HG03097 (cell line): ENCODE measurements at regions not wholly inside any gene's neighbourhood (a gene's known extent, or its start where the extent isn't known, plus 50 kb on each side); places are given as distances from the start of the nearest gene placed in this dataset.

Experiments
- ATAC-seq: cut with Tn5 transposase; IDR thresholded peaks from one replicate; pipeline ENCODE4 v1.9.1; 2021; ENCODE audit not compliant: unreplicated experiment, low FRiP score

DNA sequence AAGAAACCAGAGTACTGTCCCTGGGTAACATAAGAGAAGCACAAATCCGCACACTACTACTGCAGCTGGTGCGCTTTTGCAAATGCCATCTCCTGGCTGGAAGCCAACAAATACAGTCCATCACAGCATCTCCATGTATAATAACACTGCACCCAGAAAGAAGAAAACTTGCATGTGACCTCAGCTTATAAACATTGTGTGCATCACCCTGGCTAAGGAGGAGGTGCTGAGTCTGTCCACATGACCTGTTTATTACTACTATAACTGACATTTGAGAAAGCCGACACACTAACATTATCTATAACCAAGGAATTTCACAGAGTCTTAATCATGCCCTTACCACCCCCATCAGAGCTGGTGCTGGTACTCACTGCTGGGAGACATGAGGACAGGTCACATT, 516.8 kb downstream of the CFAP47 start:
- no peak for ATAC-seq

GRCh38 chrX:36443007-36443406, 523.5 kb downstream of the CFAP47 start:
- no peak for ATAC-seq

- ATAC-seq, result no peak
These were observed 526.0 kb downstream of the CFAP47 start for GRCh38 chrX:36445566-36445965.

DNA sequence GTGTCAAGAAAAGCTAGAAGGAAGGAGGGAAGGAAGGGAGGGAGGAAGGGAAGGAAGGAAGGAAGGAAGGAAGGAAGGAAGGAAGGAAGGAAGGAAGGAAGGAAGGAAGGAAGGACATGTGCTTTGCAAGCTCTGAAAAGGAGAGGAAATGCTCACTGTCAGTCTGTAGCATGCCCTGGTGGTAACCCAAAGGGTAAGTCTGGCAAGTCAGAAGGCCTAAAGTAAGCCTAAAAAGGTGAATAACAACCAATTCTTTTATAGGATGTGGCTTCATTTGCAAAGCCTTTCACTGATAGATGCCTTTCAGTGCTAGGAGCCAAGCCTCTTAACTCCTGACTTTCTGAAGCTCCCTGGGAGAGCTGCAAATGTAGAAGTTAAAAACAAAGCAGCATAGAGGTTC, 542.6 kb downstream of the CFAP47 start:
- no peak for ATAC-seq

DNA sequence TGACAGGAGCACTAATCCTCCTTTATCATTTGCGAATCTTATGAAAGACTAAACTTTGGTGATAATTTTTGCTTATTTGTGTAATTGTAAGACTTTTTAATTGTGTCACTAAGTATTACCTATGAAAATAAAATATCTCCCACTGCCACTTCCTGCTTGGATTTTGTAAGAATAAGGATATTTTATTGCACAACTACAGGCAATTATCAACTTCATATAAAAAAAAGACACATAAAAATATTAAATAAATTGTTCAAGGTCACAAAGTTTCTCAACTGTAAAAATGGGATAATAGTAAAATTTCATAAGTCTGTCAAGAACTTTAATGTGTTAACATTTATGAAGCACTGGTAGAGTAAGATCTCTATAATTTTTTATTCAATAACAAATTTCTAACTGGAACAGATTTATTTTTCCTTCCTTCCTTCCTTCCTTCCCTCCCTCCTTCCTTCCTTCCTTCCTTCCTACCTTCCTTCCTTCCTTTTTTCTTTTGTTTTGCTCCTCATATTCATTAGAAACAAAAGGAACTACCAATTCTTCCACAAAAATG, 527.6 kb upstream of the FAM47C start:
- ATAC-seq, result no peak

GRCh38 chrX:36501169-36501702, 506.9 kb upstream of the FAM47C start:
- ATAC-seq, result no peak

GRCh38 chrX:36504625-36505024, 503.5 kb upstream of the FAM47C start:
- no peak for ATAC-seq

DNA sequence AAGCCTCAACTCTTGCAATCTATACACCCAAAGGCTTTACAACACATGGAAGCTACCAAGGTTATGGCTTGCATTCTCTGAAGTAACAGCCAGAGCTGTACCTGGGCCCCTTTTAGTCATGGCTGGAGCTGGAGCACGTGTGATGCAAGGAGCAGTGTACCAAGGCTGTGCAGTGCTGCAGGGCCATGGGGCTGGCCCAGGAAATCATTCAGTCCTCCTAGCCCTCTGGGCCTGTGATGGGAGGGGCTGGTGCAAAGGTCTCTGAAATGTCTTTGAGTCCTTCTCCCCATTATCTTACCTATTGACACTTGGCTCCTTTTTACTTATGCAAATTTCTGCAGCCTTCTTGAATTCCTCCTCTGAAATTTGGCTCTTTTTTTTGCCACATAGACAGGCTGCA, 500.1 kb upstream of the FAM47C start:
- ATAC-seq, result no peak

- no peak for ATAC-seq
These were observed 497.4 kb upstream of the FAM47C start for GRCh38 chrX:36510736-36511135.

GRCh38 chrX:36528661-36529060, 479.5 kb upstream of the FAM47C start:
- ATAC-seq, result no peak

DNA sequence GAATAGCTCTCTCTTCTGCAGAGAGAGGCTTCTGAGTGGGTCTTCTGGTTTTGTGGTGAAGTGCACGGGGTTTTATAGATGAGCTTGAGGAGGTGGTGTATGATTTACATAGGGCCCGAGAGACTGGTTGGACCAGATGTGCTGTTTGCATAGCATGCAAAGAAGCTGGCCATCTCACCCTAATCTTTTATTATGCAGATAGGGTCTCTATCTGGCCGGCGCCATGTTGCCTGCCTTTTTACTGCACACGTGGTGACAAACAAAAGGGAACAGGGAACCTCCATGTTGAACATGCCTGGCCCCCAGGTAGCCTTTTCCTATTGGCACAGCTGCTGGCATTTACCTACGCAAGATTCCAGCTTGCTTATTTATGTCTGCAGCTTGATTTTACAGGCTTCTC, 473.3 kb upstream of the FAM47C start:
- ATAC-seq, result no peak

GRCh38 chrX:36543499-36543898, 464.7 kb upstream of the FAM47C start:
- no peak for ATAC-seq

- no peak for ATAC-seq
These were observed 445.2 kb upstream of the FAM47C start for GRCh38 chrX:36562986-36563385.

- no peak for ATAC-seq
These were observed 439.2 kb upstream of the FAM47C start for GRCh38 chrX:36568946-36569345.

GRCh38 chrX:36573720-36574119, 434.4 kb upstream of the FAM47C start:
- ATAC-seq, result no peak

DNA sequence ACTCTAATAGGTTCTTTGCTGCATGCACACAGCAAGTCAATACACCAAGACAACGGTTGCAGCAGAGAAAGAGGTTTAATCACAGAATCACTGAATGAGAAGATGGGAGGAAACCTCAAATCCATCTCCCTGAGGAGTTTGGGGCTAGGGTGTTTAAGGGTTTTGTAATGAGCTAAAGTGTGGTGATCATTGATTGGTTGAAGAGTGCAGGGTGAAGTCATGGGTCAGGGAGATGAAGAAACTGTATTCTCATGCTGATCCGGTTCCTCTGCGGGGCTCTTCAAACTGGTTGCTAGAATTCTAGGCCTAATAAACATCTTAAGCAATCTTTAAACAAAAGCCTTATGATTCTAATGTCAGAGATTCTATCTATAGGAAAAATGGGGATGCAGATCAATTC, 432.5 kb upstream of the FAM47C start:
- ATAC-seq, result no peak

GRCh38 chrX:36577006-36577405, 431.2 kb upstream of the FAM47C start:
- ATAC-seq, result no peak

- no peak for ATAC-seq
These were observed 427.1 kb upstream of the FAM47C start for GRCh38 chrX:36581030-36581429.

- no peak for ATAC-seq
These were observed 424.5 kb upstream of the FAM47C start for GRCh38 chrX:36583674-36584073.

DNA sequence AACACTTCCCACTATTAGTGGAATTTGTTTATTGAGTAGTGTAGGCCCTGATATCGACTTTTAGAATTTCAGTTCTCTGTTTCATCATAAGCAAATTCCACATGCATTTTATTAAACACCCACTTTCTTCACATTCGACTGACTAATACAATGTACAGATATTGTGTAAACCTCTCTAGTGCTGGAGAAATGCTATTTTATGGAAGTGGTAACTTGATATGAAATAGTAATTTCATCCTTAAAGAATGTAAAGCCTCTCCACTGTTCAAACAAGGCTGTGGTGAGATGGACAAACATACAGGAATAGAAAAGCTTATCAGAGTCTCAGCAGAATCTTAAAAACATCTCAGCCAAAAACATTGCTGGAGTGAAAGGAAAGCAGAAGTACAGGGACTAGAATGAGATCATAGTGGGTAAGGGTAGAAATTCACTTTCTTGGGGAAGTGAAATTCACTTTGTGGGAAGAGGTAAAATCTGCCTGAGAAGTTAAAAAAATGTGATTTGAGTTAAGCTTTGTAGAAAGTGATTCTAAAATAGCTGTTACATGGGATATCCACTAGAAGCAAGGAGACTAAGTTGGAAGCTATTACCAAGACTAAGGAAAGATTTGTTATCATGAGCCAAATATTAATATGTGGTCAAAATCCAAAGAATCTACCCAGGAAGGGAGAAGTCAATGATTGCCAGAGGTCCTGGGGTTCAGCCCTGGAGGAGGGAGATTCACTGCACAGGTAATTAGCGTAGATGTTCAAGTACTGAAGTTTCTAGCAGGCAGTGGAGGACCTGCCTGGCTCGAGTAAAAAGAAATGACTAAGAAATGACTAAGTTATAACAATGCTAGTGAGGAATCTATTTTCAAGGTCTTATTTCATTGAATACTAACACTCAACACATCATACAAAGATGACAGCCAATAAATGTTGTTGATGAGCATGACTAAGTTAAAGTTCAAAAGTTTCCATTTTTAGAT, 398.3 kb upstream of the FAM47C start:
- no peak for ATAC-seq

DNA sequence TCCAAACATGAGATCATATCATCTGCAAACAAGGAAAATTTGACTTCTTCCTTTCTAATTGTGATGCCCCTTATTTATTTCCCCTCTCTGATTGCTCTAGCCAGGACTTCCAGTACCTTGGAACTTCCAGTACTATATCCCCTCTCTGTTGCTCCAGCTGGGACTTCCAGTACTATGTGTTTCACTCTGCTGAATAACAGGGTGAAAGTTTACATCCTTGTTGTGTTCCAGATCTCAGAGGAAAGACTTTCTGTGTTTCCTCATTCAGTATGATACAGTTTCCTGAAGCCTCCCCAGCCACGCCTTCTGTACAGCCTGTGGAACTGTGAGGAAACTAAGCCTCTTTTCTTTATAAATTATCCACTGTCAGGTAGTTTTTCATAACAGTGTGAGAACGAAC, 381.3 kb upstream of the FAM47C start:
- ATAC-seq, result no peak

GRCh38 chrX:36640232-36640631, 367.9 kb upstream of the FAM47C start:
- no peak for ATAC-seq
